NCI-H1694 (cell line): ENCODE measurements at regions not wholly inside any gene's neighbourhood (a gene's known extent, or its start where the extent isn't known, plus 50 kb on each side); places are given as distances from the start of the nearest gene placed in this dataset.
"Not testable (repeated sequence)": the region's sequence is repeated elsewhere in the genome, so short reads cannot be mapped to it uniquely, and the experiment has no call there.

Experiments
- DNase-seq: peaks from one replicate; lab custom pipeline; 2025; lab: John Stamatoyannopoulos, UW

DNA sequence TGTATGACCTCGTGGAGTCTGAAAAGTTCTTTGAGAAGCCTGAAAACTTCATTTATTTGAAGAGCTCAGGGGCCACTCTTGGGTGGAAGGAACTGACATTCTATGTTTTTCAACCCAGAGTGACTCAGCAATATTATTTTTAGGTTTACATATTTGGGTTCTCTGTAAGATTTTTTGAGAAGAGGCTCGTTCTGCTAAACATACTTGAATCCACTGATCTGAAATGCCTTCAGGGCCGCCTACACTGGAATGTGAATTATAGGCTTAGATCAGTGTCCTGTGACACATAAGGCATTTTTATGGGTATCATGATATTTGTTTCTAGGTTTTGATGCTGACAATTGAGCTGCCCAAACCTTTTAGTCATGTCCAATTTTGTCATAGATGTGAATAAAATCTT is 86.2 kb downstream of the PSAT1 start:
- no peak for DNase-seq

DNA sequence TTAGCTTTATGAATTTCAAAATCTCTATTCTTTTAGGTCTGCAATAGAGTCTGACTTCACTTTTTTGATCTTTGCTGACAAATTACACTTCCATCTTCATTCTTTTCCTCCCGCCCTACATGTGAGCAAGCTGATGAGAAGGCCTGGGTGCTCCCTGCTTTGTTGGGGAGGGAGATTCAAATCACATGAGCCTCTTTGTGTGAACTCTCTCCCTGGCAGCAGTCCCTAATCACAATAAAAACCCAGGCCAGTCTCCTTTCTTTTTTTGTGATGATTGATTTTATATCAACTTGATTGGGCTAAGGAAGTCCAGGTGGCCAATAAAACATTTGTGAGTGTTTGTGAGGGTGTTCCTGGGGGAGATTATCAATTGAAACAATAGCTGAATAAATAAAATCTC is 89.4 kb downstream of the PSAT1 start:
- DNase-seq, result no peak

GRCh38 chr9:78386773-78387172 is 89.8 kb downstream of the PSAT1 start:
- no peak for DNase-seq

DNA sequence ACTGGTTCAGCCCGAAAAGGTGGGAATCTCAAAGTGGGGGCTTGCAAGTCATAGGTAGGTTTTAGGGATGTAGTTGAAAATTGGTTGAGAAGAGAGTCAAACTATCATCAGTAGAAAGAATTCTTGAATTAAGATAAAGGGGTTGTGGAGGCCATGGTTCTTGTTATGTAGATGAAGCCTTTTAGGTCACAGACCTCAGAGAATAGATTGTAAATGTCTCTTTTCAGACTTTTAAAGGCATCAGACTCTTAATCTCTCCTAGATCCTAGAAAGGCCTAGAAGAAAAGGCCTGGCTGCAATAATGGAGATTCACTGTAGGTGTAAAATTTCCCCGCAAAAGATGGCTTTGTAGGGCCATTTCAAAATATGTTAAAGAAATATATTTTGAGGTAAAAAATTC is 96.4 kb downstream of the PSAT1 start:
- DNase-seq, result no peak

- no peak for DNase-seq
These were observed 97.0 kb downstream of the PSAT1 start for GRCh38 chr9:78393932-78394331.

GRCh38 chr9:78396087-78396486 is 99.2 kb downstream of the PSAT1 start:
- DNase-seq, result no peak

DNA sequence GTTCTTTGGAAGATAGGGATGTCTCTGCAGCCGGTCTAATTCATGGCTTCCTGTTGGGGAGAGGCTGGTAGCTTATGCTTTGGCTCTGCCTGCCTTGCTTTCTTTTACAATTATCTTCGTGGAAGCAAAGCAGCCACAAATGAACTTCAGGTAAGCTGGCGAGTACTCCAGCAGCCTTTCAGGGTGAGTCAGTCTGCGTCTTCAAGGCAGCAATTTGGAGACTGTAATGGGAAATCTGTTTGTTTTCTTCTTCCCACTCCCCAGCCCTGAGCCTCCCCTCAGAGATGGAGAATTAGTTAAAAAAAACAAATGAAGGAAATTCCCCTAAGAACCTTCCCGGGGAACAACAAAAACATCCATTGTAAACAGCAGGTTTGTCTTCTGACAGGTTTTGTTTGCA is 100.1 kb downstream of the PSAT1 start:
- no peak for DNase-seq

DNA sequence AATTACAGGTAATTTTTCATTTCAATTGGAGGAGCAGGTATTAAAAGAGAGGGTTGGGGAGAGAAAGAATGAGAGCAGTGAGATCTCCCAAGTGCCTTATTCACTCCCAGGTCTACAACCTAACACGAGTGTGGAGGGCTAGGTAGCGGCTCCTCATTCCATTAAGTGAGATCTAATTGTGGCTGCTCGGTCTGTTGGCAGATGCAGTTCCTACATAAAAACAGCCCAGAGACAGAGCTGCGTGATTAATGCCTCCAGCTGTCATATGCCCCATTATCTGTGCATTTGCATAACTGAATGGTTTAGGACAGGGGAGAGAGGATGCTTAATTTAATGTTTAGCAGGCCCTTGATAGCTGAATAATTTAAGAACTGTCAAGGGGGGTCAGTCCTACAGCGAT is 100.5 kb downstream of the PSAT1 start:
- DNase-seq, result peak; percentile 90

- no peak for DNase-seq
These were observed 102.2 kb downstream of the PSAT1 start for GRCh38 chr9:78399153-78399552.

DNA sequence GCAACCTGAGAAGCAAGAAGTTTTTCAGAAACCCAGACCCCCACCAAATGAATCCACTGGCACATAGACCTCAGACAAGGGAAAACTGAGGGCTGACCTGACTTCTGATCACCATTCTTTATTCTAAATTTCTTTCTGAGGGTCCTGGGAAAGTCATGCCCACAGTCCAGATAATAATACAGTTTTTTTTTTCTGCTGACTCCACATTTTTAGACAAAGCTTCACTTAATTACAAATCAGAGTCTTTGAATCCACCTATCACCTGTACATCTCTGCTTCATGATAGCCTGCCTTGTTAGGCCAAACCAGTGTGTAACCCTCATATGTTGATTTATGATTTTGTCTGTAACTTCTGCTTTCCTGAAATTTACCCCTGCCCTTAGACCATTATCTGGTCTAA is 103.6 kb downstream of the PSAT1 start:
- DNase-seq, result no peak

DNA sequence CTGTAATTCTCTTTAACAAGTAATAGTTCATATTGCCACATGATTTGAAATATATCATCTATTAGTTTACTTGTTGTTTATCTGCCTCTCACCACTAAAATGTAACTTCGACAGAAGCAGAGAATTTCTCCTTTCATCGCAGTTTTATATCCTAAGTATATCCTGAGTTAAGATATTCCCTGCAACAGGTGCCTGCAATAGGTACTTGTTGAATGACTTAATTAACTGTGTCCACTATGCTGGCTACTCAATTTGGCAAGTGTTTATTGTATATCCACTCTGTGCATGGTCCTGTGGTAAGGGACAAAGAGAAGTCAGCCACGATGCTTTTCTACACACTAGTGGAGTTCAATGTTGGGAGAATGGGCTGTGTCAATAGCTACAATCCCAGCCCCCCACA is 108.5 kb downstream of the PSAT1 start:
- no peak for DNase-seq

DNA sequence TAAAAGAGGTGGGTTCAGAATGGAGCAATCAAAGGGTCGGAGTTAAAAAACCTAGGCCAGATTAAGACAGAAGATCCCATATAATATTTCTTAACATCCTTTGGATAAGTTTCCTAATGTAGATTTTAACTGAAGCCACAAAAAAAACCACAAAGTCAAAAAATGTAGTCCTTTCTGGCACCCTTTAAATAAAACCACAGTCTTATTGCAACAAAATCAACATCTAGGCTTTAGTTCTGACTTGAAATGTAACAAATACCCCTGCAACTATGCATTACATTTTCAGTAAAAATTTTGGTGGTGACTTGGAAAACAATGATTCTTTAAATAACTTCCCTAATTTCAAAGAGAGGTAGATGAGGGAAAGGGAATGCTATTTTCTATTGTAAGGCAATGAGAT is 109.2 kb downstream of the PSAT1 start:
- DNase-seq, result no peak

GRCh38 chr9:78406933-78407332 is 110.0 kb downstream of the PSAT1 start:
- no peak for DNase-seq

DNA sequence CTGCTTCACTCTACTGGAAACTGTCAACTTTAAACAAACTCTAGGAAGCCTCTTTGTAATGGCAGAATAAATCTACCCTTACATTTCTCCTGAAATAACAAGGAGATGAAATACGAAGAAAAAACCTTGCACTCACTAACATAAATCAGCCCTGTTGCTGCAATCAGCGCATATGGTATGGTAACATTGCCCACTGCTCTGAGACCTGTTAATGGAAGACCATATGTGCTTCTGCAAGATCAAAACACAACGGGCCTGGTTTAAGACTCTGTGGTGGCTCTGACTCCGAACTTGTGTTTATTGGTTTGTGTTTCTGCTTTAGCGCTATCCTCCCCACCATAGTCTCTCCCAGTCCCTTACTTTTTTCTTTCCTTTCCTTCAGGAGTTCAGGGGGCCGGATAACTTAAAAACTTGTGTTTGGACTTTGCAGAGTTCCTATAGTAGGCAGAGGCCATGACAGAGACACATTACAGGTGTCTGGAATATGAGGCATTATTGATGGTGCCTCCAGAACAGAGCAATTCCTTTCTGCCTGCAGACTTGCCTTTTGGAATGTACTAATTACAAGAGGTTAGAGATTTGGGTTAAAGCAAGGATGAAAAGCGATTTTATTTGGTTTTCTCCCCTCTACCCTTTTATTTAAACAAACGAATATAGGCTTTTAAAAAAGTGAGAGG is 110.8 kb downstream of the PSAT1 start:
- no peak for DNase-seq

DNA sequence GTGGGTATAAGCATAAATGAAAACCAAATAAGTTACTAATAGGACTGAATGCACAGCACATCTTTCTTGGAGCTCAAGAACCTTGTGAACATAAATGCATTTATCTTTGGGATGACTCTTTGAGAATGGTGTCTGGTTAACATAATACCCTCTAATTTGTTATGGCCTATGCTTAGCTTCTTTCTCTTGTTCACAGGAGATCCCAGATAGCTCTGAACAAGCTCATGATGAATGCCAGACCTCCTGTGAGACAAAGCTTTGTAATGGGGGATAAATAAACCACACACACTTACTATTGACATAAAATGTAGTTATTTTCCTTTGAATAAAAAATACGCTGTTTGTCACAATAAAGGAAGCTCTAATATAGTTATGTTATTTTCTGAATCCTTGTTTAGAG is 111.5 kb downstream of the PSAT1 start:
- DNase-seq, result no peak

DNA sequence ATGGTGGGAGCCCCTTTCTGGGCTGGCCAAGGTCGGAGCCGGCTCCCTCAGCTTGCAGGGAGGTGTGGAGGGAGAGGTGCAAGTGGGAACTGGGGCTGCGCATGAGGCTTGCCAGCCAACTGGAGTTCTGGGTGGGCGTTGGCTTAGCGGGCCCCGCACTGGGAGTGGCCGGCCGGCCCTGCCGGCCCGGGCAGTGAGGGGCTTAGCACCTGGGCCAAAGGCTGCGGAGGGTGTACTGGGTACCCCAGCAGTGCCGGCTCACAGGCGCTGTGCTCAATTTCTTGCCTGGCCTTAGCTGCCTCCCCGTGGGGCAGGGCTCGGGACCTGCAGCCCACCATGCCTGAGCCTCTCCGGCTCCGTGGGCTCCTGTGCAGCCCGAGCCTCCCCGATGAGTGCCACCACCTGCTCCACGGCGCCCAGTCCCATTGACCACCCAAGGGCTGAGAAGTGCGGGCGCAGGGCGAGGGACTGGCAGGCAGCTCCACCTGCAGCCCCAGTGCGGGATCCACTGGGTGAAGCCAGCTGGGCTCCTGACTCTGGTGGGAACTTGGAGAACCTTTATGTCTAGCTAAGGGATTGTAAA is 113.1 kb downstream of the PSAT1 start:
- not testable (repeated sequence) for DNase-seq

GRCh38 chr9:78422309-78422708 is 125.4 kb downstream of the PSAT1 start:
- no peak for DNase-seq

DNA sequence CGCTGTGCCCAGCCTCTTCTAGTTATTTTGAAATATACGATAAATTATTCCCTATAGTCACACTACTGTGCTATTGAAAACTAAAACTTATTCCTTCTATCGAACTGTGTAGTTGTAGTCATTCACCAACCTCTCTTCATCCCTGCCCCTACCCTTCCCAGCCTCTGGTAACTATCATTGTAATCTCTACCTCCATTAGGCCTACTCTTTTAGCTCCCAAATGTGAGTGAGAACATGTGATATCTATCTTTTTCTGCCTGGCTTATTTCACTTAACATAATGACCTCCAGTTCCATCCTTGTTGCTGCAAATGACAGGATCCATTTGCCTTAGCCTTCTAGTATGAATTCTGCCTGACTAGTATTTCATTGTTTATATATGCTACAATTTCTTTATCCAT is 127.4 kb downstream of the PSAT1 start:
- no peak for DNase-seq

- DNase-seq, result no peak
These were observed 131.7 kb downstream of the PSAT1 start for GRCh38 chr9:78428640-78429039.

GRCh38 chr9:78430387-78430786 is 133.5 kb downstream of the PSAT1 start:
- no peak for DNase-seq

DNA sequence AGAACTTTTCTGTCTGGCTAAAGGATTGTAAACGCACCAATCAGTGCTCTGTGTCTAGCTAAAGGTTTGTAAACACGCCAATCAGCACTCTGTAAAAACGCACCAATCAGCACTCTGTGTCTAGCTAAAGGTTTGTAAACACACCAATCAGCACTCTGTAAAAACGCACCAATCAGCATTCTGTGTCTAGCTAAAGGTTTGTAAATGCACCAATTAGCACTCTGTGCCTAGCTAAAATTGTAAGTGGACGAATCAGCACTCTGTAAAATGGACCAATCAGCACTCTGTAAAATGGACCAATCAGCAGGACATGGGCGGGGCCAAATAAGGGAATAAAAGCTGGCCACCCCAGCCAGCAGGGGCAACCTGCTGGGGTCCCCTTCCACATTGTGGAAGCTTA is 134.1 kb downstream of the PSAT1 start:
- not testable (repeated sequence) for DNase-seq

DNA sequence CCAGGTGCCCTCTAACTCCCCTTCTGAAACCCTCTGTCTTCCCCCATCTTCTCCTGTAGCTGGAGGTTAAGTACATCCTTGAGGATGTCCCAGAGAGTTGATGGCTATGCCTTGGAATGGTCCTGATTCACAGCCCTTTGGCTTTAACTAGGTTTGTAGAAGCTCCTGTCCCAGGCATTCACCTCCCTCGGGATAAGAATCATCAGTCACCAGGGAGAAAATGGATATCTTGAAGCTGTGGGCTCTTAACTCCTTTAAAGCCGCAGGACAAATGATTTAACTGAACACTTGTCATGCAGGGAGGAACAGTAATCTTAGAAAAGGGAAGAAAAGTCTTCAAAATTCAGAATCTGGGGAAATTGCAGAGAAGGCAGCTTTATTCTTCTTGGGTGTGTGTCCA is 139.9 kb downstream of the PSAT1 start:
- DNase-seq, result no peak

- DNase-seq, result no peak
These were observed 140.4 kb downstream of the PSAT1 start for GRCh38 chr9:78437296-78437695.

DNA sequence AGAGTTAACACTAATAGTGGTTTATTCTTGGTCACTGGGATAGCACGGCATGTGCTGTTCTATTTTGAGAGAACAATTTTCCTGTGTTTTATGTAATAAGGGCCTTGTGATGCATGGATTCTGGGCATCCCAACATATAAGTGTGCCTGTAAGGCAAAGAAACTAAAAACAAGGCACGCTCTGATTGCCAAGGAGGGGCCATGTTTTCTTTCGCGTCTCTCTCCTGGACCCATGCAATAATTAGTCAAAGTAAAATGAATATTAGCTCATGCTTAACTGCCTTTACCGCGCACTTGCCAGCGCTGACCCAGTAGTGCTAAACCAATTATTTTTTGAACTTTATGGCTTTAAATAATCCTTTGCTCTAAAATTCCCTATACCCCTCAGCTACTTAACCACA is 140.9 kb downstream of the PSAT1 start:
- DNase-seq, result no peak
